CD4-positive, CD25-positive, alpha-beta regulatory T cell (primary cell): ENCODE measurements at regions not wholly inside any gene's neighbourhood (a gene's known extent, or its start where the extent isn't known, plus 50 kb on each side); places are given as distances from the start of the nearest gene placed in this dataset.

Experiments used
- ATAC-seq, 2 donors: fragments of 150-1000 bp; cut with Tn5 transposase; one replicate each; pipeline ENCODE4 v1.10.0; 2021; ENCODE audit warnings: low read depth in 2 of 2, moderate number of reproducible peaks in 2 of 2, moderate library complexity in 1 of 2
- DNase-seq, 3 donors: peaks; one replicate each; pipeline versions ENCODE4 v3.0.0 to v3.0.0-alpha.2; 2012 to 2022; ENCODE audit warnings: mixed read lengths in 1 of 3
- H3K27ac ChIP-seq: one replicate; pipeline ENCODE4 v1.7.0; 2013; ENCODE audit warnings: mild to moderate bottlenecking, low read length; ENCODE audit not compliant: insufficient read depth, poor library complexity, severe bottlenecking
- H3K27me3 ChIP-seq: one replicate; pipeline ENCODE4 v1.7.0; 2013; ENCODE audit warnings: low read length; ENCODE audit not compliant: control insufficient read depth, insufficient read depth
- H3K36me3 ChIP-seq: one replicate; pipeline ENCODE4 v1.7.0; 2013; ENCODE audit warnings: mild to moderate bottlenecking, low read length, moderate library complexity; ENCODE audit not compliant: control insufficient read depth, insufficient read depth
- H3K4me1 ChIP-seq: 2 replicates; pipeline ENCODE4 v1.7.0; 2013; ENCODE audit warnings: mild to moderate bottlenecking, low read length; ENCODE audit not compliant: insufficient read depth, control insufficient read depth, poor library complexity, severe bottlenecking
- H3K4me3 ChIP-seq: one replicate; pipeline ENCODE4 v1.7.0; 2013; ENCODE audit warnings: low read depth, mild to moderate bottlenecking, low read length, moderate library complexity
- H3K9me3 ChIP-seq, 2 experiments: 1 replicate in 1 of 2; 2 replicates in 1 of 2; pipeline ENCODE4 v1.7.0; 2013; ENCODE audit warnings: low read length in 2 of 2, mild to moderate bottlenecking in 1 of 2, moderate library complexity in 1 of 2; ENCODE audit not compliant: control insufficient read depth in 2 of 2
- H3K27ac Mint-ChIP-seq, 3 donors: one replicate each; pipeline ENCODE4 v1.8.0; 2020 to 2022; ENCODE audit warnings: mild to moderate bottlenecking in 3 of 3, mixed read lengths in 3 of 3, moderate library complexity in 2 of 3
- H3K27me3 Mint-ChIP-seq: one replicate; pipeline ENCODE4 v1.8.0; 2022; ENCODE audit warnings: mild to moderate bottlenecking, mixed read lengths
- H3K36me3 Mint-ChIP-seq: one replicate; pipeline ENCODE4 v1.8.0; 2020; ENCODE audit warnings: mixed read lengths
- H3K4me1 Mint-ChIP-seq, 4 donors: one replicate each; pipeline ENCODE4 v1.8.0; 2020 to 2022; ENCODE audit warnings: mixed read lengths in 4 of 4, mild to moderate bottlenecking in 1 of 4
- H3K4me3 Mint-ChIP-seq, 4 donors: one replicate each; pipeline ENCODE4 v1.8.0; 2020 to 2022; ENCODE audit warnings: mild to moderate bottlenecking in 4 of 4, mixed read lengths in 4 of 4, moderate library complexity in 3 of 4
- H3K9me3 Mint-ChIP-seq, 7 donors: one replicate each; pipeline ENCODE4 v1.8.0; 2020 to 2022; ENCODE audit warnings: mixed read lengths in 7 of 7, mild to moderate bottlenecking in 3 of 7, moderate library complexity in 2 of 7

DNA sequence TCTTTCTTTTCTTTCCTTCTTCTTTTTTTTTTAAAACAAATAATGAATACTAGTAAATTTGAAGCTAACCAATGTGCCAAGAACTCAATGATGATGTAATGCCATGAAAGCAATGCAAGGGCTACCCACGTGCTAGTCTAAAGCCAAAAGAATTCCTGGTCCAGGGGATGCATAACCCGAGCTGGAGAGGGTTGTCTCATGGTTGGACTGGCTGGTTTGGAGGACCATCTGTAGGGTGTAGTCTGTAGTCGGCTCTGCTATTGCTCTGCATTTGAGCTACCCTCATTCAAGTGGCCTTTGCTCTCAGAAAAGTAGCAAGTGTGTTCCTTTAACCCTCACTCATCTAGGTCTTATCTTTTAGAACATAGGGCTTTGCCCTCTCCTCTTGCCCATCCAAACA is 469.6 kb upstream of the CELF4 start:
- H3K9me3 ChIP-seq = no peaks in the 10 kb centered on the region

DNA sequence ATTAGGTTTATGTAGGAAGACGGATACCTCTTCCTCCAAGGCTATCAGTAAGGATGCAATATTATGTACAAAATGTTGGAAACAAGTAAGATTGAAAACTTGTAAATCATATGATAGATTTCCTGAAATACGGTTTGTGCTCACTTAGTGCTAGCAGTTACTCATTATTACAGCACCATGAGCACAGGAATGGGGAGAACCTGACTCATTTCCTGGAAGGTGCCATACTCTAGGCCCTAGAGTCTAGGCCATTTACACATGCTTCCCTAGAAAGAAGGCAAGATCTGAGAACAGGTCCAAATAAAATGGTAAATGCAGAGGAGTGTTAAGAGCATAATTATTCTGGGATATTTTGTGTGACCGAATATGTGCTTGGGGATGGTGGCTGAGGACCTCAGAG is 467.7 kb upstream of the CELF4 start:
- Histone ChIP-seq H3K9me3 (no peaks in the 10 kb centered on the region), H3K27me3 (no peaks in the 10 kb centered on the region), H3K4me1 (no peaks in the 10 kb centered on the region), H3K27ac (no peak overlapping the region), H3K36me3 (no peaks in the 10 kb centered on the region), H3K4me3 (no peak overlapping the region)
- Mint-ChIP-seq H3K27ac (no peak overlapping the region), H3K36me3 (no peaks in the 10 kb centered on the region), H3K9me3 (peaks cover 2 to 7% (median 4%) of the 10 kb centered on the region in 7 donors), H3K4me3 (no peak overlapping the region), H3K27me3 (no peaks in the 10 kb centered on the region), H3K4me1 (no peaks in the 10 kb centered on the region)
- ATAC-seq (no peak), DNase-seq (no peak)

More for the DNA sequence above, 469.6 kb upstream of the CELF4 start:
- no peaks in the 10 kb centered on the region for H3K36me3 ChIP-seq
- no peak for ATAC-seq
- no peaks in the 10 kb centered on the region for H3K27me3 ChIP-seq
- no peak overlapping the region for H3K4me3 Mint-ChIP-seq
- no peak overlapping the region for H3K27ac Mint-ChIP-seq
- H3K27me3 Mint-ChIP-seq = no peaks in the 10 kb centered on the region
- no peak overlapping the region for H3K4me3 ChIP-seq
- H3K9me3 Mint-ChIP-seq = peaks cover 2 to 11% (median 3%) of the 10 kb centered on the region in 7 donors
- no peaks in the 10 kb centered on the region for H3K4me1 ChIP-seq
- H3K27ac ChIP-seq = no peak overlapping the region
- no peak for DNase-seq
- no peaks in the 10 kb centered on the region for H3K4me1 Mint-ChIP-seq
- no peaks in the 10 kb centered on the region for H3K36me3 Mint-ChIP-seq

DNA sequence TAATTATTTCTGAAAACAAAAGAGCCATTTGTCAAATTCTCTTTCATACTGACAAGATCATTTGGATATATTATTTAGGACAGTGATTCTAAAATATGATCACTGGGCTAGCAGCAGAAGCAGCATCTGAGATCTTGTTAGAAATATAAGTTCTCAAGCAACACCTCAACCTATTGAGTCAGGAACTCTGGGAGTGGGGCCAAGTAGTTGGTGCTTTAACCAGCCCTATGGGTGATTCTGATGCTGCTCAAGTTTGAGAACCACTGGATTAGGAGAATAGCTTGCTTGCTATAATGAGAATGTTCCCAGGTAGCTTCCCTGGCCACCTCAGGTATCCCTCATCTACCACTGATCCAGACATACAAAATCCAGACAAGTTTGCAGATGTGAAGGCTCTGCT is 466.9 kb upstream of the CELF4 start:
- no peaks in the 10 kb centered on the region for H3K27me3 ChIP-seq
- no peak overlapping the region for H3K4me3 ChIP-seq
- no peaks in the 10 kb centered on the region for H3K36me3 Mint-ChIP-seq
- no peaks in the 10 kb centered on the region for H3K4me1 Mint-ChIP-seq
- DNase-seq = no peak
- no peaks in the 10 kb centered on the region for H3K27me3 Mint-ChIP-seq
- H3K27ac ChIP-seq = no peak overlapping the region
- H3K27ac Mint-ChIP-seq = no peak overlapping the region
- no peaks in the 10 kb centered on the region for H3K9me3 ChIP-seq
- peaks cover 2 to 7% (median 4%) of the 10 kb centered on the region in 7 donors for H3K9me3 Mint-ChIP-seq
- H3K4me1 ChIP-seq = no peaks in the 10 kb centered on the region
- ATAC-seq = no peak
- H3K36me3 ChIP-seq = no peaks in the 10 kb centered on the region
- H3K4me3 Mint-ChIP-seq = no peak overlapping the region

DNA sequence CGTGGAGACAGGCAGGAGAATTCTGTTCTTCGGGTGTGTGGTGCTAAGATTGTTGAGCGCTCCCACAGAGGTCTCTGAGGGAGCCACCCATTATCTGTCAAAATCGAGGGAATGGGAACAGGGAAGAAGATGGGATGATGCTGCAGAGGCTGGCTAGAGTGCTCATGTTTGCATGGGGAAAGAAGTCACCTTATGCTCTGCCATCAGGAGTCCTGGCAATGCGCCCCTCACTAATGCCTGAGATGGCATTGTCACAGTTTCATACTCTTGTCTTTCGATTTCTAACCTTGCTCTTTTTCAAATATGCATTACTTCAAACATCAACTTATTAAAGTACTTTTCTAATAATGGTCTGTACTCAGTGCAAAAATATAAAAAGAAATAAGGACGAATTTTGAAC is 463.3 kb upstream of the CELF4 start:
- Mint-ChIP-seq H3K36me3 (no peaks in the 10 kb centered on the region), H3K4me3 (no peak overlapping the region), H3K27me3 (no peaks in the 10 kb centered on the region), H3K9me3 (peaks cover 0 to 8% (median 3%) of the 10 kb centered on the region in 7 donors), H3K27ac (no peak overlapping the region), H3K4me1 (no peaks in the 10 kb centered on the region)
- Histone ChIP-seq H3K4me3 (no peak overlapping the region), H3K27me3 (no peaks in the 10 kb centered on the region), H3K36me3 (no peaks in the 10 kb centered on the region), H3K9me3 (no peaks in the 10 kb centered on the region), H3K27ac (no peak overlapping the region), H3K4me1 (no peaks in the 10 kb centered on the region)
- ATAC-seq (no peak), DNase-seq (no peak)

DNA sequence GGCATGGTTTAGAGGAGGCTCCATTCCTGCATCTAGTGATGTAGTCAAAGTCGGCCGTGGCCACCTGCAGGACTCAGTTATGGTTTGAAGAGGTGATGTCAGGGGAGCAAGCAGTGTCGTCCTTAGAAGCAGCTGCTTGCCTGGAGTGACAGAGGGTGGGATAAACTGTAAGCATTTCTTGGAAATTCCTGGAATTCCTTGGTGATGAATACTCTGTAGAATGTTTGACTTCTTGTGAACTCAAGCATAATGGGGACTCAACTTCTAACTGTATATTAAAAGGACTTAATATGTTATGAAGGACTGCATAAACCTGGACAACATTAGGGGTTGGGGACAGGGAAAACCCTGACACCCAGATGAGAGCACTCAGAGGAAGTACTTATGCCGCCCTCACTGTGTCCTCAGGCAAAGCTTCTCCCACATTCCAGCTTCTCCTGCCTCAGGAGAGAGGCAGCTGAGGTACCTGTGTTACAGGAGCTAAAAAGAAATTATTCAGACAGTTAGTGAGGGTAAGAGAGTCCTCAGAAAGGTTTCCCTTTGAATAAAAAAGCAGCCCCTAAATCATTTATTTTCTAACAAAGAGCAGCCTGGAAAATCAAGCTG is 459.9 kb upstream of the CELF4 start:
- H3K27ac ChIP-seq = no peak overlapping the region
- Mint-ChIP-seq H3K4me1 (no peaks in the 10 kb centered on the region), H3K4me3 (no peak overlapping the region), H3K9me3 (peaks cover 0 to 7% (median 4%) of the 10 kb centered on the region in 7 donors), H3K27me3 (no peaks in the 10 kb centered on the region), H3K36me3 (no peaks in the 10 kb centered on the region), H3K27ac (no peak overlapping the region)
- H3K4me3 ChIP-seq = no peak overlapping the region
- no peaks in the 10 kb centered on the region for H3K27me3 ChIP-seq
- DNase-seq = no peak
- H3K4me1 ChIP-seq = no peaks in the 10 kb centered on the region
- no peaks in the 10 kb centered on the region for H3K9me3 ChIP-seq
- ATAC-seq = no peak
- H3K36me3 ChIP-seq = no peaks in the 10 kb centered on the region

DNA sequence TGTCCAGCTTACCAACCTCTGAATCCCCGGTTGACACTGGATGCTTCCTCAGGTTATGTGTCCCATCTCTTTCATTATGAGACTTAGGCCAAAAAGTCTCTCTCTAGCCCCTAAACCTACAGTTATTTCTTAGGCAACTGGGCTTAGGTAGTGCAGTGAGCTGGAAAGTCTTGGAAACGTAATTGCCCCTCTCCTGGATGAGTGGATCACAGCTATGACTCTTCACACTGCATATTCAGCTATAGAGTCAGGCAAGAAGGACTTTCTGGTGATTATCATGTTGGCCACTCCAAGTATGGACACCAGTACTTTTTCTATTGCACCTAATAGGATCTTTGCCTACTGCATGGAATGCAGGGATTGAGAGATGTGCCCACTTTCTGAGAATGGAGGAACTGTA is 458.3 kb upstream of the CELF4 start:
- H3K4me1 Mint-ChIP-seq = no peaks in the 10 kb centered on the region
- no peaks in the 10 kb centered on the region for H3K4me1 ChIP-seq
- no peaks in the 10 kb centered on the region for H3K9me3 ChIP-seq
- H3K4me3 ChIP-seq = no peak overlapping the region
- no peaks in the 10 kb centered on the region for H3K27me3 ChIP-seq
- H3K27ac Mint-ChIP-seq = no peak overlapping the region
- H3K27me3 Mint-ChIP-seq = no peaks in the 10 kb centered on the region
- DNase-seq (no peak), ATAC-seq (no peak)
- H3K9me3 Mint-ChIP-seq = peaks cover 0 to 7% (median 3%) of the 10 kb centered on the region in 7 donors
- H3K27ac ChIP-seq = no peak overlapping the region
- H3K4me3 Mint-ChIP-seq = no peak overlapping the region
- no peaks in the 10 kb centered on the region for H3K36me3 ChIP-seq
- H3K36me3 Mint-ChIP-seq = no peaks in the 10 kb centered on the region

DNA sequence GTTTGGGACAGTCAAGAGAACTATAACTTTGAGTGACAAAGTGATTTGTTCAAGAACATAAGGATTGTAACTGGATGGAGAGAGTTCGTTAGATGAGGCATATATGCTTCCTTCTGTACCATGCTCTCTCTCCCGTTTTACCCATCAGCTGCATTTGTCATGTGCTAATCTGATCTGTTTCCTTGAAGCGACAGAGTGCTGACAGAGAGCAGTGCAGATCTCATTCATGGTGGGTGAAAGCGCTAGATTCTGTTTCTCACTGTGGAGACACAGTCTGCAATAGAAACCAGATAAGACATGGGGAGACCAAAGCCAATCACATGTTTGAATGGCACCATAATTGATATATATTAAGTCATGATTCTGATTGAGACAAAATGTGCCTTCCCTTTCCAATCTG is 456.6 kb upstream of the CELF4 start:
- H3K4me3 ChIP-seq = no peak overlapping the region
- Mint-ChIP-seq H3K4me3 (no peak overlapping the region), H3K27me3 (no peaks in the 10 kb centered on the region), H3K9me3 (peaks cover 0 to 7% (median 4%) of the 10 kb centered on the region in 7 donors), H3K4me1 (no peaks in the 10 kb centered on the region), H3K36me3 (no peaks in the 10 kb centered on the region), H3K27ac (no peak overlapping the region)
- H3K27me3 ChIP-seq = no peaks in the 10 kb centered on the region
- ATAC-seq = no peak
- no peaks in the 10 kb centered on the region for H3K9me3 ChIP-seq
- H3K4me1 ChIP-seq = no peaks in the 10 kb centered on the region
- H3K27ac ChIP-seq = no peak overlapping the region
- no peak for DNase-seq
- no peaks in the 10 kb centered on the region for H3K36me3 ChIP-seq

DNA sequence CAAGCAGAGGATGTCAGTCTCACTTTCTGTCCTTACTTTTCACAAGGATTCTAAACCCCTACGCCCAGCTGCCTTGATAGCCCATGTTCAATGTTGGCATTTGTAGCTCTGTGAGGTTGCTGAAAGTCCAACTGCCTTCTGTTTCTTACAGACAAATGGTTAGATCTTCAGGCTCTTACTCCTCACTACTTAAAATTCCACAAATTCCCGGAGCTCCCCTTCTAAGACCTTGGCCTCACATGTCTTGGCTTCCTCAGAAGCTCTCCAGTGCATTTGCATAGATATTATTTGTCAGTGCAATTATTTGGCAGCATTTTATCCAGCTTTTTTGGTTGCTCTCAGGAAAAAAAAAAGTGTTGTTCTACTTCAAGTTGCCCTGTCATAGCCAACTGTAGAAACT is 453.7 kb upstream of the CELF4 start:
- Histone ChIP-seq H3K9me3 (no peaks in the 10 kb centered on the region), H3K27me3 (no peaks in the 10 kb centered on the region), H3K27ac (no peak overlapping the region), H3K4me1 (no peaks in the 10 kb centered on the region), H3K36me3 (no peaks in the 10 kb centered on the region), H3K4me3 (no peak overlapping the region)
- H3K9me3 Mint-ChIP-seq = peaks cover 0 to 23% (median 3%) of the 10 kb centered on the region in 7 donors
- no peaks in the 10 kb centered on the region for H3K36me3 Mint-ChIP-seq
- no peak overlapping the region for H3K27ac Mint-ChIP-seq
- H3K4me3 Mint-ChIP-seq = no peak overlapping the region
- H3K27me3 Mint-ChIP-seq = no peaks in the 10 kb centered on the region
- no peak for DNase-seq
- no peaks in the 10 kb centered on the region for H3K4me1 Mint-ChIP-seq
- no peak for ATAC-seq
